ENCODE measurements at regions not wholly inside any gene's neighbourhood (a gene's known extent, or its start where the extent isn't known, plus 50 kb on each side); places are given as distances from the start of the nearest gene placed in this dataset.

GRCh38 chr1:112841825-112842224 lies 114.2 kb downstream of the SLC16A1 start:
- H3K9me3 Mint-ChIP-seq: no peaks in the 10 kb centered on the region
- TF ChIP-seq, protein P1, sequence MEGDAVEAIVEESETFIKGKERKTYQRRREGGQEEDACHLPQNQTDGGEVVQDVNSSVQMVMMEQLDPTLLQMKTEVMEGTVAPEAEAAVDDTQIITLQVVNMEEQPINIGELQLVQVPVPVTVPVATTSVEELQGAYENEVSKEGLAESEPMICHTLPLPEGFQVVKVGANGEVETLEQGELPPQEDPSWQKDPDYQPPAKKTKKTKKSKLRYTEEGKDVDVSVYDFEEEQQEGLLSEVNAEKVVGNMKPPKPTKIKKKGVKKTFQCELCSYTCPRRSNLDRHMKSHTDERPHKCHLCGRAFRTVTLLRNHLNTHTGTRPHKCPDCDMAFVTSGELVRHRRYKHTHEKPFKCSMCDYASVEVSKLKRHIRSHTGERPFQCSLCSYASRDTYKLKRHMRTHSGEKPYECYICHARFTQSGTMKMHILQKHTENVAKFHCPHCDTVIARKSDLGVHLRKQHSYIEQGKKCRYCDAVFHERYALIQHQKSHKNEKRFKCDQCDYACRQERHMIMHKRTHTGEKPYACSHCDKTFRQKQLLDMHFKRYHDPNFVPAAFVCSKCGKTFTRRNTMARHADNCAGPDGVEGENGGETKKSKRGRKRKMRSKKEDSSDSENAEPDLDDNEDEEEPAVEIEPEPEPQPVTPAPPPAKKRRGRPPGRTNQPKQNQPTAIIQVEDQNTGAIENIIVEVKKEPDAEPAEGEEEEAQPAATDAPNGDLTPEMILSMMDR (IDR thresholded peaks at IDR 0.05): no peak
- intact Hi-C loops (cut with micrococcal nuclease): no loop called here
- Histone ChIP-seq H3K4me1 (ENCODE audit: control insufficient read depth, insufficient read depth, low read length) (peaks cover 16% of the 10 kb centered on the region), H3K4me3 (ENCODE audit: low read length) (no peak overlapping the region), H3K27ac (ENCODE audit: low read length) (no peak overlapping the region), H3K27me3 (ENCODE audit: control insufficient read depth, insufficient read depth, low read length) (no peaks in the 10 kb centered on the region), H3K36me3 (ENCODE audit: control insufficient read depth, insufficient read depth, low read length) (no peaks in the 10 kb centered on the region), H3K9me3 (ENCODE audit: control insufficient read depth, insufficient read depth, low read length) (no peaks in the 10 kb centered on the region)
- peaks cover 7 to 8% of the 10 kb centered on the region in 2 donors for H3K27me3 Mint-ChIP-seq (ENCODE audit: low read depth in 2 of 2)
- 30% methylated on average over 10 of the region's 10 CpGs for WGBS (ENCODE audit: insufficient coverage)
- H3K27ac Mint-ChIP-seq: no peak overlapping the region
- DNase-seq (no peak), ATAC-seq (no peak)
- H3K4me1 Mint-ChIP-seq: peaks cover 25 to 40% of the 10 kb centered on the region in 2 donors
- H3K36me3 Mint-ChIP-seq: no peaks in the 10 kb centered on the region
- H3K4me3 Mint-ChIP-seq: no peak overlapping the region

DNA sequence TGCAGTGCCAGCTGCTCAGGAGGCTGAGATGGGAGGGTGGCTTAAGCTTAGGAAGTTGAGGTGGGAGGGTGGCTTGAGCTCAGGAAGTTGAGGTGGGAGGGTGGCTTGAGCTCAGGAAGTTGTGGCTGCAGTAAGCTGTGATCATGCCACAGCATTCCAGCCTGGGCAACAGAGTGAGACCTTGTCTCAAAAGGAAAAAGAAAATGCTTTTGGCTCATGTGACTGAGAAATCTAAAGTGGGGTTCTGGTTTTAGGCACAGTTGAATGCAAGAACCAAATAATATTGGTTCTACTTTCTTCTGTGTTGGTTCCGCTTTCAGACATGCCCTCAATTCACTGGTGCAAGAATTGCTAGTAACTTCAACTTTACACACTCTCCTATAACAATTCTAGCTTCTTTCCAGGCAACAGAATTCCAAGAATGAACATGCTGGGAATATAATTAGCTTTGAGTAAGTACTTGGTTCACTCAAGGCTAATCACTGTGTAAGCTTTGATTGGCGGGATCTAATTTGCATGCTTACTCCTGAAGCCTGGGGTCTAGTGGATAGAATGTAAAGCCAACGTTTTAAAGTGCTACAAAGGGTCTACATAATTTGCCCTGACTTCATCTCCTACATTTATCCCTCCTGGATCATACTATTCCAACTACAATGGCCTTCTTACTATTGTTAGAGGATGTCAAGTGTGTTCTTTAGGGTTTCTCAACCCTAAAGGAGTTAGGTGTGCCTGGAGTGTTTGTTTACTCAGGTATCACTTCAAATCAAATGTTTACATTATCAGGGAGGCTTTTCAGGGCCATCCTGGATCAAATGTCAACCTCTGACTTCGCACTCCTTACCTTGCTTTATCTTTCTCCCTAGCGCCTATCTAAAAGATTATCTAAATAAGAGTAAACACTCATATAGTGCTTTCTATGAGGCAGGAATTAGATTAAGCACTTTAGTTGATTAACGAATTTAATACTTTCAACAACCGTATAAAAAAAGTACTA lies 115.1 kb downstream of the SLC16A1 start:
- Mint-ChIP-seq H3K36me3 (no peaks in the 10 kb centered on the region), H3K4me3 (peak overlapping the region; percentile 78), H3K27ac (peak overlapping the region in 1 of 2 donors; percentile 62), H3K4me1 (peaks cover 25 to 42% of the 10 kb centered on the region in 2 donors), H3K27me3 (ENCODE audit: low read depth in 2 of 2) (peaks cover 7 to 8% of the 10 kb centered on the region in 2 donors), H3K9me3 (no peaks in the 10 kb centered on the region)
- 75% methylated on average over 4 of the region's 7 CpGs for WGBS (ENCODE audit: insufficient coverage)
- Histone ChIP-seq H3K9me3 (ENCODE audit: control insufficient read depth, insufficient read depth, low read length) (no peaks in the 10 kb centered on the region), H3K27me3 (ENCODE audit: control insufficient read depth, insufficient read depth, low read length) (no peaks in the 10 kb centered on the region), H3K36me3 (ENCODE audit: control insufficient read depth, insufficient read depth, low read length) (no peaks in the 10 kb centered on the region), H3K27ac (ENCODE audit: low read length) (no peak overlapping the region), H3K4me3 (ENCODE audit: low read length) (no peak overlapping the region), H3K4me1 (ENCODE audit: control insufficient read depth, insufficient read depth, low read length) (peaks cover 16% of the 10 kb centered on the region)
- intact Hi-C loops (cut with micrococcal nuclease): no loop called here
- peak in 2 of 3 donors; percentile 52 to 84 for ATAC-seq
- TF ChIP-seq, protein P1 (IDR thresholded peaks at IDR 0.05): no peak
- no peak for DNase-seq

- no peaks in the 10 kb centered on the region for H3K9me3 ChIP-seq (ENCODE audit: control insufficient read depth, insufficient read depth, low read length)
- Mint-ChIP-seq H3K27ac (peak overlapping the region; percentile 20 to 46), H3K27me3 (ENCODE audit: low read depth in 2 of 2) (peaks cover 0 to 2% of the 10 kb centered on the region in 2 donors), H3K4me1 (peaks cover 23 to 30% of the 10 kb centered on the region in 2 donors), H3K36me3 (no peaks in the 10 kb centered on the region), H3K4me3 (no peak overlapping the region), H3K9me3 (no peaks in the 10 kb centered on the region)
- H3K27me3 ChIP-seq (ENCODE audit: control insufficient read depth, insufficient read depth, low read length): no peaks in the 10 kb centered on the region
- intact Hi-C loops (cut with micrococcal nuclease): no loop called here
- DNase-seq (no peak), ATAC-seq (no peak)
- whole genome bisulfite sequencing (ENCODE audit: insufficient coverage): 83% methylated on average over 3 of the region's 3 CpGs
- no peak overlapping the region for H3K27ac ChIP-seq (ENCODE audit: low read length)
- no peak overlapping the region for H3K4me3 ChIP-seq (ENCODE audit: low read length)
- H3K36me3 ChIP-seq (ENCODE audit: control insufficient read depth, insufficient read depth, low read length): no peaks in the 10 kb centered on the region
- peaks cover 15% of the 10 kb centered on the region for H3K4me1 ChIP-seq (ENCODE audit: control insufficient read depth, insufficient read depth, low read length)
- TF ChIP-seq, protein P1 (IDR thresholded peaks at IDR 0.05): no peak
Observed at GRCh38 chr1:112836642-112837041, 119.4 kb downstream of the SLC16A1 start.

Data from natural killer cell (primary cell).